GM23248 (cell line): ENCODE measurements at regions not wholly inside any gene's neighbourhood (a gene's known extent, or its start where the extent isn't known, plus 50 kb on each side); places are given as distances from the start of the nearest gene placed in this dataset.

ENCODE experiments used
- DNase-seq: peaks from one replicate; pipeline ENCODE4 v3.0.0-alpha.2; 2015
- H2AFZ ChIP-seq: fragments of 200-600 bp; sonication (generic); 2 replicates; pipeline ENCODE4 v1.6.1; 2016; ENCODE audit warnings: antibody characterized with exemption
- H3F3A ChIP-seq: fragments of 200-600 bp; sonication (generic); 2 replicates; pipeline ENCODE4 v1.6.1; 2016; ENCODE audit warnings: mild to moderate bottlenecking, antibody characterized with exemption, mixed run types; ENCODE audit not compliant: insufficient read depth
- H3K27ac ChIP-seq: fragments of 200-600 bp; sonication (generic); 2 replicates; pipeline ENCODE4 v1.5.1; 2016; ENCODE audit warnings: mild to moderate bottlenecking
- H3K27me3 ChIP-seq: fragments of 200-600 bp; sonication (generic); replicated peaks from 2 replicates; pipeline ENCODE4 v1.6.1; 2016; ENCODE audit warnings: mild to moderate bottlenecking; ENCODE audit not compliant: insufficient read depth
- H3K36me3 ChIP-seq: fragments of 200-600 bp; sonication (generic); 2 replicates; pipeline ENCODE4 v1.6.1; 2016; ENCODE audit warnings: low read depth, mild to moderate bottlenecking
- H3K4me1 ChIP-seq: fragments of 200-600 bp; sonication (generic); 2 replicates; pipeline ENCODE4 v1.6.1; 2016; ENCODE audit warnings: mild to moderate bottlenecking; ENCODE audit not compliant: insufficient read depth
- H3K4me2 ChIP-seq: fragments of 200-600 bp; sonication (generic); one replicate; pipeline ENCODE4 v1.6.1; 2016; ENCODE audit warnings: mild to moderate bottlenecking; ENCODE audit not compliant: unreplicated experiment
- H3K4me3 ChIP-seq: fragments of 200-600 bp; sonication (generic); 2 replicates; pipeline ENCODE4 v1.5.1; 2016; ENCODE audit warnings: mild to moderate bottlenecking
- H3K79me2 ChIP-seq: fragments of 200-600 bp; sonication (generic); 2 replicates; pipeline ENCODE4 v1.6.1; 2016; ENCODE audit warnings: mild to moderate bottlenecking; ENCODE audit not compliant: insufficient read depth
- H3K9ac ChIP-seq: fragments of 200-600 bp; sonication (generic); 2 replicates; pipeline ENCODE4 v1.6.1; 2016; ENCODE audit warnings: mild to moderate bottlenecking
- H3K9me2 ChIP-seq: fragments of 200-600 bp; sonication (generic); 2 replicates; pipeline ENCODE4 v1.6.1; 2016; ENCODE audit warnings: mixed run types, mild to moderate bottlenecking, moderate library complexity; ENCODE audit not compliant: insufficient read depth
- H3K9me3 ChIP-seq: fragments of 200-600 bp; sonication (generic); one replicate; pipeline ENCODE4 v1.6.1; 2017; ENCODE audit warnings: low read depth
- H4K20me1 ChIP-seq: fragments of 200-600 bp; sonication (generic); 2 replicates; pipeline ENCODE4 v1.6.0; 2016; ENCODE audit not compliant: insufficient read depth
- EZH2 ChIP-seq: fragments of 200-600 bp; sonication (generic); IDR thresholded peaks from 2 replicates; pipeline ENCODE4 v1.6.1; 2018; ENCODE audit warnings: antibody characterized with exemption, mild to moderate bottlenecking; ENCODE audit not compliant: insufficient read depth, poor library complexity, severe bottlenecking
- EZH2phosphoT487 ChIP-seq: fragments of 200-600 bp; sonication (generic); IDR thresholded peaks from 2 replicates; pipeline ENCODE4 v1.6.1; 2018; ENCODE audit warnings: antibody characterized with exemption, moderate library complexity, mild to moderate bottlenecking, low read depth; ENCODE audit not compliant: insufficient read depth
- WGBS, 2 experiments: methylation state at CpG; one replicate each; pipeline ENCODE4 v1.1.6; 2015 to 2017; ENCODE audit warnings: low lambda C conversion rate in 2 of 2, low coverage in 1 of 2; ENCODE audit errors: missing lambda C conversion rate in 2 of 2; 5-methylcytosine and 5-hydroxymethylcytosine counted together
- in situ Hi-C: fragments of 300-500 bp; cut with MboI; formaldehyde crosslinking; loops from 2 replicates; pipeline ENCODE4 v1.15.0; 2020

DNA sequence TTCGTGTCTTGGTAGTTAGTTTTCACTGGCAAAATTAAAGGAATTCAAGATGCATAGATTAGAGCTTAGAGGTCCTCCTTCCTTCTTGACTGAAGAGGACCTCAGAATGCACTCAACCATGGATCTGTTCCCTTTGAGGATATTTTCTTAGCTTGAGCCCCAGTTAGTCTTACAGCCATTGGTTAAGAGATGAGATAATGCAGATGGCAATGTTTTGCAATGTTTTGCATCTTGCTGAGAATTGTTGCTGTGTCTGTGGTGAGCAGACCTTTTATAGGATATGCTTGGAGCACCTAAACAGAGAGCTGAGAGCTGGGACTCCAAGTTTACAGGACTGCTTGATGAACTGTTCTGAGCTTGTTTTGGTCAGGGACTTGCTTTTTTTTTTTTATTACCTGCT, 107.5 kb downstream of the TMEM170B start:
- Histone ChIP-seq H3K4me3 (no peak overlapping the region), H3K9me3 (no peaks in the 10 kb centered on the region), H3K9me2 (no peaks in the 10 kb centered on the region), H3F3A (peaks cover 6% of the 10 kb centered on the region), H3K4me1 (peaks cover 5% of the 10 kb centered on the region), H2AFZ (no peak overlapping the region), H3K27ac (no peak overlapping the region), H4K20me1 (no peaks in the 10 kb centered on the region), H3K4me2 (no peak overlapping the region), H3K79me2 (no peaks in the 10 kb centered on the region), H3K9ac (no peak overlapping the region), H3K36me3 (no peaks in the 10 kb centered on the region), H3K27me3 (no peaks in the 10 kb centered on the region)
- DNase-seq: peak; percentile 18
- WGBS, 2 experiments: 73 to 88% methylated on average over 1 of the region's 1 CpG
- in situ Hi-C loops: no loop called here
- TF ChIP-seq EZH2phosphoT487 (no peak), EZH2 (no peak)

DNA sequence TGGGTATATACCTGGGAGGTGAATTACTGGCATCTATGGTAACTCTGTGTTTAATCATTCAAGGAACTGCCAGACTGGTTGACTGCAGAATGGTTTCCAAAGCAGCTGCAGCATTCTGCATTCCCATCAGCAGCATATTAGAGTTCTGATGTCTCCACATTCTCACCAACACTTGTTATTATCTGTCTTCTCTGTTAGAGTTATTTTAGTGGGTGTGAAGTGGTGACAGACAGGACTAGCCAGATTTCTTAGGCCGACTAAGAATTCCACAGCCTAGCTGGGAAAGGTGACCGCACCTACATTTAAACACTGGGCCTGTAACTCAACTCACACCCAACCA, 110.9 kb downstream of the TMEM170B start:
- Histone ChIP-seq H3K9me2 (no peaks in the 10 kb centered on the region), H3K79me2 (no peaks in the 10 kb centered on the region), H3K9me3 (no peaks in the 10 kb centered on the region), H3K27me3 (no peaks in the 10 kb centered on the region), H3K9ac (no peak overlapping the region), H3K4me3 (no peak overlapping the region), H3K4me2 (no peak overlapping the region), H4K20me1 (no peaks in the 10 kb centered on the region), H3K36me3 (no peaks in the 10 kb centered on the region), H3K4me1 (peaks cover 25% of the 10 kb centered on the region), H3K27ac (no peak overlapping the region), H2AFZ (no peak overlapping the region), H3F3A (peaks cover 22% of the 10 kb centered on the region)
- in situ Hi-C loops: no loop called here
- no peak for DNase-seq
- WGBS, 2 experiments: 44% methylated on average over 2 of the region's 2 CpGs
- TF ChIP-seq EZH2 (no peak), EZH2phosphoT487 (no peak)

- H3K27me3 ChIP-seq: no peaks in the 10 kb centered on the region
- in situ Hi-C loops: no loop called here
- no peaks in the 10 kb centered on the region for H3K9me3 ChIP-seq
- TF ChIP-seq EZH2 (no peak), EZH2phosphoT487 (no peak)
- H3K9me2 ChIP-seq: no peaks in the 10 kb centered on the region
- no peak overlapping the region for H3K4me2 ChIP-seq
- no peaks in the 10 kb centered on the region for H3K79me2 ChIP-seq
- DNase-seq: no peak
- H3K27ac ChIP-seq: no peak overlapping the region
- no peak overlapping the region for H3K4me3 ChIP-seq
- WGBS, 2 experiments: 94 to 99% methylated on average over 20 of the region's 20 CpGs
- peaks cover 30% of the 10 kb centered on the region for H3K4me1 ChIP-seq
- no peaks in the 10 kb centered on the region for H3K36me3 ChIP-seq
- H4K20me1 ChIP-seq: no peaks in the 10 kb centered on the region
- peaks cover 27% of the 10 kb centered on the region for H3F3A ChIP-seq
- H2AFZ ChIP-seq: no peak overlapping the region
- H3K9ac ChIP-seq: no peak overlapping the region
Observed at GRCh38 chr6:11648889-11649288, 111.3 kb downstream of the TMEM170B start.

GRCh38 chr6:11650025-11650696, 112.6 kb downstream of the TMEM170B start:
- WGBS, 2 experiments: 62 to 63% methylated on average over 7 of the region's 7 CpGs
- in situ Hi-C loops: loop anchor here (25.0 kb wide), 1 partner anchor 587 kb away; no protein-coding TSS in a partner anchor
- peak; percentile 56 for DNase-seq
- Histone ChIP-seq H3K4me1 (peaks cover 43% of the 10 kb centered on the region), H3K27ac (peak overlapping the region; percentile 19), H3K9me3 (no peaks in the 10 kb centered on the region), H3F3A (peaks cover 34% of the 10 kb centered on the region), H3K36me3 (no peaks in the 10 kb centered on the region), H3K27me3 (no peaks in the 10 kb centered on the region), H3K9ac (no peak overlapping the region), H3K4me2 (peak overlapping the region; percentile 7), H3K9me2 (no peaks in the 10 kb centered on the region), H2AFZ (no peak overlapping the region), H3K79me2 (no peaks in the 10 kb centered on the region), H3K4me3 (no peak overlapping the region), H4K20me1 (no peaks in the 10 kb centered on the region)
- no peak for TF ChIP-seq EZH2phosphoT487
- TF ChIP-seq EZH2: no peak
